GM12864 (cell line): ENCODE measurements at regions not wholly inside any gene's neighbourhood (a gene's known extent, or its start where the extent isn't known, plus 50 kb on each side); places are given as distances from the start of the nearest gene placed in this dataset.

ENCODE experiments used
- DNase-seq: peaks from one replicate; pipeline ENCODE4 v3.0.0-alpha.2; 2011; ENCODE audit warnings: low read depth
- H3K4me3 ChIP-seq: 2 replicates; pipeline ENCODE4 v1.5.1; 2011; ENCODE audit warnings: mild to moderate bottlenecking, low read depth, low read length, control low read depth
- CTCF ChIP-seq: IDR thresholded peaks from 2 replicates; pipeline ENCODE4 v1.5.1; 2011; ENCODE audit warnings: low read depth, mild to moderate bottlenecking, moderate library complexity, low read length, control low read depth, inconsistent platforms; ENCODE audit errors: missing control alignments

GRCh38 chr3:3599016-3599415 lies 200.2 kb upstream of the LRRN1 start:
- no peak for DNase-seq
- TF ChIP-seq CTCF: no peak
- no peak overlapping the region for H3K4me3 ChIP-seq

GRCh38 chr3:3594986-3595385 lies 204.2 kb upstream of the LRRN1 start:
- no peak overlapping the region for H3K4me3 ChIP-seq
- TF ChIP-seq CTCF: no peak
- no peak for DNase-seq

DNA sequence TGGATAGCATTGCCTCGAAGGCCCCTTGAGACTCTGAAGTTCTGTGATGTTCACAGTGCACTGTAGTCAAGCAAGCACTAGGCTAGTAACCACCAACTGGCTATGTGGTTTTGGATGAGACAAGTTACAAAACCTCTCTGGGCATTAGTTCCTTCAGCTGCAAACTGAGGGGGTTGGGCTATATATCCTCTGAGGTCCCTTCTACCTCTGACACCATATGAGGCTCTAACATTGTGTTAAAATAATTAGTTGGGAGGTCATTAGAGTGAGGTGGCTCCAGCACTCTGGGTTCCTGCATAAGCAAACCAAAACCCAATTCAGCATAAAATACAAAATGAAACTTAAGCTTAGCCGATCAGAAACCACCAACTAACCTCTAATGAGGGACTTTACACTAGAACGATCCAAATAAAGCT lies 209.5 kb upstream of the LRRN1 start:
- no peak overlapping the region for H3K4me3 ChIP-seq
- TF ChIP-seq CTCF: no peak
- no peak for DNase-seq

GRCh38 chr3:3587647-3587972 lies 211.6 kb upstream of the LRRN1 start:
- no peak for DNase-seq
- H3K4me3 ChIP-seq: no peak overlapping the region
- no peak for TF ChIP-seq CTCF

- no peak for DNase-seq
- no peak for TF ChIP-seq CTCF
- no peak overlapping the region for H3K4me3 ChIP-seq
Observed at GRCh38 chr3:3586843-3587646, 212.2 kb upstream of the LRRN1 start.

GRCh38 chr3:3586336-3586735 lies 212.9 kb upstream of the LRRN1 start:
- DNase-seq: no peak
- TF ChIP-seq CTCF: no peak
- no peak overlapping the region for H3K4me3 ChIP-seq

DNA sequence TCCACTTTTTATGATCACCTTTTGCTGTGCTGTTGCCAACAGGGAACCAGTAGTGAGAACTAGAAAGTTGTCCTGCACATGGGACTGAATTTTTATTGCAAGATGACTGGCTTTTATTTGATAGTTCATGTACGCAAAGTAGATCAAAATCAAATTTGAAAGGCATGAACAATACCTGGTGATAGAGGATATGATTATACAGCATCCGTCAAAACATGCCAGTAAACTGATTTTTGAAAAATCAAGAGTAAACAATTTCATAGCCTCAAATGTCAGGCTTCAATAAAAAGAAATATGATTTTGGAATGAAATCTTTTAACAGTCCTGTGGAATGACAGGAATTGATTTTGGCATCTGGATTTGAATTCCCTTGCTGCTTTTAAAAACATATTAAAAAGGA lies 219.6 kb upstream of the LRRN1 start:
- DNase-seq: no peak
- H3K4me3 ChIP-seq: no peak overlapping the region
- no peak for TF ChIP-seq CTCF
